Heart left ventricle (tissue), 13 donors: ENCODE measurements at regions not wholly inside any gene's neighbourhood (a gene's known extent, or its start where the extent isn't known, plus 50 kb on each side); places are given as distances from the start of the nearest gene placed in this dataset.

Experiments used
- CTCF ChIP-seq, 12 donors: fragments of 200-600 bp; sonication (generic) in 4 of 12; IDR thresholded peaks; one replicate each; pipeline versions ENCODE4 v1.5.0 to v1.8.0; 2018 to 2022; ENCODE audit warnings: antibody characterized with exemption in 12 of 12, mild to moderate bottlenecking in 5 of 12
- POLR2A ChIP-seq, 2 donors: fragments of 450-650 bp; IDR thresholded peaks; one replicate each; pipeline ENCODE4 v1.6.1; 2017; ENCODE audit warnings: antibody characterized with exemption in 2 of 2, mild to moderate bottlenecking in 2 of 2, moderate library complexity in 2 of 2
- donor health status: ischemic (EF 13 %, LVEDD 7.1; RV severe dilation, severe dysfunction).
- donor health status: DM: no; HTN: yes; CAD: no.
- donor health status: DM: no; HTN: no; CAD: no.
- donor health status: ischemic (EF 25% LVEDD 6.9; RV normal size, moderate dysfunction).
- donor health status: ischemic (EF 25% LVEDD 5.7; RV mildly dilated, moderate dysfunction).
- donor health status: ischemic (EF 35%, LVEDD 5.7; RV mildly dilated, moderate dysfunction).
- donor health status: nonischemic (EF 11% LVEDD 7.7; RV severe dilation, severe dysfunction).
- donor health status: DM: yes; HTN: yes; CAD: no.
- donor health status: PGD.
- donor health status: ischemic (EF 29% LVEDD 5.4; RV normal size, mild dysfunction).
- donor health status: nonischemic (EF 23%, LVEDD 6.1; RV moderate dilation, normal function).

GRCh38 chr5:2038321-2039179 lies 155.8 kb upstream of the IRX4 start:
- peak; percentile 63 to 84 (median 72) for TF ChIP-seq CTCF (IDR thresholded peaks at IDR 0.05)
- no peak for TF ChIP-seq POLR2A (IDR thresholded peaks at IDR 0.05)
